HG02943 (cell line): ENCODE measurements at regions not wholly inside any gene's neighbourhood (a gene's known extent, or its start where the extent isn't known, plus 50 kb on each side); places are given as distances from the start of the nearest gene placed in this dataset.
"Not testable (repeated sequence)": the region's sequence is repeated elsewhere in the genome, so short reads cannot be mapped to it uniquely, and the experiment has no call there.

Experiments
- ATAC-seq: cut with Tn5 transposase; IDR thresholded peaks from one replicate; pipeline ENCODE4 v1.9.1; 2021; ENCODE audit warnings: mild to moderate bottlenecking, low read depth, moderate library complexity; ENCODE audit not compliant: unreplicated experiment

GRCh38 chr4:143819029-143819428, 86.3 kb downstream of the GYPE start:
- ATAC-seq = no peak

DNA sequence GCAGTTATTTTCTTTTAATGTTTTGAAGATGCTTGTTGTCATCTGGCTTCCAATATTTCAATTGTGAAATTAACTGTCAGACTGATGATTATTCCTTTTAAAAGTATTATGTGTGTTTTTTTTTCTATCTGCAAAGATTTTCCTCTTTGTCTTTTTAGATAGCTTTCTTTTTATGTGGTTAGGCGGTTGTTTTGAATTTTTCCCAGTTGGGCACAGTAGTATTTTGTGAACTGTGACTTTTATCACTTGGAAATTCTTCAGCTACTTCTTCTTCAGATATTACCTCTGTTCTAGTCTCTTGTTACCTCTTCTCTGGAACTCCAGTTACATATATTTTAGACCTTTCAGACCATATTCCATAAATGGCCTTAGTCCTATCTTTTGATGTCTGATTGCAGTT, 87.5 kb downstream of the GYPE start:
- ATAC-seq = not testable (repeated sequence)

DNA sequence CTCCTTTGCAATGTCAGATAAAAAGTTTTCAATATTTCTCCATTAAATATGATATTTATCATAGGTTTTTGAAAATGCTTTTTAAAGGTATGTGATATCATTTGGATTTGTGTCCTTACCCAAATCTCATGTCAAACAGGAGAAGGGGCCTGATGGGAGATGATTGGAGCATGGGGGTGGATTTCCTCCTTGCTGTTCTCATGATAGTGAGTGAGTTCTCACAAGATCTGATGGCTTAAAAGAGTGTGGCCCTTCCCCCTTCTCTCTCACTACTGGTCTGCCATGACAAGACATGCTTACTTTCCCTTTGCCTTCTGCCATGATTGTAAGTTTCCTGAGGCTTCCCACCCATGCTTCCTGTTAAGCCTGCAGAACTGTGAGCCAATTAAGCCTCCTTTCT, 90.0 kb downstream of the GYPE start:
- not testable (repeated sequence) for ATAC-seq

GRCh38 chr4:143813431-143814154, 91.8 kb downstream of the GYPE start:
- not testable (repeated sequence) for ATAC-seq

DNA sequence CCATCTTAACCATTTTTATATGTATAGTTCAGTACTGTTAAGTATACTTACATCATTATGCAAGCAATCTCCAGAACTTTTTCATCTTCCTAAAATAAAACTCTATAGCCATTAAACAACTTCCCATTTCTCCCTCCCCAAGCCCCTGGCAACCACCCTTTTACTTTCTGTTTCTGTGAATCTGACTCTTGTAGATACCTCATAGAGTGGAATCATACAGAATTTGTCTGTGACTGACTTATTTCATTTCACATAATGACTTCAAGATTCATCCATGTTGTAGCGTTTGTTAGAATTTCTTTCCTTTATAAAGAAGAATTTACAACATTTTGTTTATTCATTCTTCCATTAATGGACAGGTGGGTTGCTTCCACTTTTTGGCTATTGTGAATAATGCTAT, 91.2 kb upstream of the FREM3 start:
- not testable (repeated sequence) for ATAC-seq

GRCh38 chr4:143790425-143790824, 90.0 kb upstream of the FREM3 start:
- ATAC-seq = not testable (repeated sequence)

DNA sequence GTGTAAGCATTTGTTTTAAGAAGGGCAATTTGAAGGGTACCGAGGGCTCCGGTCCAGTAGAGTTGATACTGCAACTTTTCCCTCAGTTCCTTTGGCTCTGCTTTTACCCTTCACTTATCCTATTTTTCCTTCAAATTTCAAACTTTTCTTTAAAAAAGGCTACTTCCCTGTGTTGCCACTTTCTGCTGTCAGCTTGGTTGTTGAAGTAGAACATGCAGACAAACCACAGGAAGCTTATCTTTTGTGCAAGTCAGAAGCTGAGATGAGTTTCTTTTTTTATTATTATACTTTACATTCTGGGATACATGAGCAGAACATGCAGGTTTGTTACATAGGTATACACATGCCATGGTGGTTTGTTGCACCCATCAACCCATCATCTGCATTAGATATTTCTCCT, 89.1 kb upstream of the FREM3 start:
- ATAC-seq = not testable (repeated sequence)

- no peak for ATAC-seq
Observed at GRCh38 chr4:143784567-143784966, 84.1 kb upstream of the FREM3 start.

- ATAC-seq = no peak
Observed at GRCh38 chr4:143782521-143782920, 82.0 kb upstream of the FREM3 start.

DNA sequence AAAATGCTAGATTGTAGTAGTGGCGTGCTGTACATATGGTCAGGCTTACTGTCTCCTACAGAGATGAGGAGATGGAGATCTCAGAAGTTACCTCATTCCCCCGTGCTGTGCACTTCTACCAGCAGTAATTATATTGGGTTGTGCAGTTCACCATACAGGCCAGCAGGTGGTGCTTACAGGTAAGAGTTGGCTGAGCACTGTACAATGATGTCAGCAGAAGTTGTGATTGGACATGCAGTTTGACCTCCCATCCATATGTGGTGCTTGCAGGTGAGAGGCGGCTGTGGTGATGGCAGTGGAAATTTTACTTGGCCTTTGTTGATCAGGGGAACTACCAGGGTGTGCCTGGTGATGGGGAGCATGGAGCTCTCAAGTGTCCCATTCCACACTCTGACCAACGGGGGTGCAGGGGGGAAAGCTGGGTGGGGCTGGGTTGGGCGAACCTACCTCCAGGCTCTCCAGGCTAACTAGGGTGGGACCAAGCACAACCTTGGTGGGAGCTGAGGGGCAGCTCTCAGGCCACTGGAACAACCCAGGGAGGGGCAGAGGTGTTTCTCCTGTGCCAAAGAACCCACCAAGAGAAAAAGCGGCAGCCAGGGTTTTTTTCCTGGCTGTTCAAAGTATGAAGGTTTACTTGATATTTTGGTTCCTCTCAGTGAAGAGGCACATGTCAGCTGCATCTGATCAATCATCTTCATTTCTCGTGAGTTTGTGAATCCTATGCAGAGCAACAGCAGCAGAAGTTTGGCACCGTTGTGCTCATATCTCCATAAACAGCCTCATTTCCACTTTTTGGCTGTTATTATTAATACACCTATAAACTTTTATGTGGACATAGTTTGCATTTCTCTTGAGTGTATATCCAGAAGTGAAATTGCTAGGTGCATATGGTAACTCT, 73.8 kb upstream of the FREM3 start:
- ATAC-seq = peak; percentile 100

GRCh38 chr4:143771269-143771668, 70.8 kb upstream of the FREM3 start:
- no peak for ATAC-seq

DNA sequence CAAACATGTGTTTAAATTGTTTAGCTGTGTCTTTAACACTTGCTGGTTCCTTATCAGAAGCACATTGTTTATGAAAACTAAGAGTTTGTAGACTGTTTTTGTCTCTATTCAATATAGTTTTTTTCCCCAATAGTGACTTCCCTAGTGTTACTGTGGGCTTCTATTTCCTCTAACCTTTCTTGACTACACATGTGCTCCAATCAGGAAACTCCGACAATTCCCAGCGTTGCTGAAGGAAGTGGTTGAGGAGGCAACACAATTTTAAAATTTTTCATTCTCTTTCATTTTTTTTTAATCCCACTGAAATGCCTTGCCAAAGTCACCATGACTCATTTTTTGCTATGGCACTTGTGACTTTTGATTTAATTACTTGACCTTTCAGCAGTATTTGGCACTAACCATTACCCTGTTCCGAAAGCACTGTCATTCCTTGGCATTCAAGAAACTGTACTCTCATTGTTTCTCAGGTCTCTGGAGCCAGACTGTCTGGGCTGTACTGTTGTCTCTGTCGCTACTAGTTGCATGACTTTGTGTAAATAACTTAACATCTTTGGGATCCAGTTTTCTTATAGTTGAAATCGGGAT, 67.6 kb upstream of the FREM3 start:
- no peak for ATAC-seq

DNA sequence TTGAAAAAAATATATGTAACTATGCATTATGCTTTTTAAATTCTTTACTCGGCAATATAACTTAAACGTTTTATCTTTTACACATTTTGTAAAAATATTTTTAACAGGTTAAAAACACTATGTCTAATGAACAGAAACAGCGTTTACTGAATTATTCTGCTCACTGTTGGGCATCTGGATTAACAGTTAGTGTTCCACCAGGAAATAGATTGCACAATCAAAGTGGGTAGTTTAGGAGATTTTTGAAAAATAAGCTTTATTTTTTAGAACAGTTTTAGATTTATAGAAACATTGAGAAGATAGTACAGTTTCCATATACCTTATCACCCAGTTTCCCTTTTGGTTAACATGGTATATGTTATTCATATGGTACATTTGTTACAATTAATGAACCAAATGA, 63.1 kb upstream of the FREM3 start:
- no peak for ATAC-seq

DNA sequence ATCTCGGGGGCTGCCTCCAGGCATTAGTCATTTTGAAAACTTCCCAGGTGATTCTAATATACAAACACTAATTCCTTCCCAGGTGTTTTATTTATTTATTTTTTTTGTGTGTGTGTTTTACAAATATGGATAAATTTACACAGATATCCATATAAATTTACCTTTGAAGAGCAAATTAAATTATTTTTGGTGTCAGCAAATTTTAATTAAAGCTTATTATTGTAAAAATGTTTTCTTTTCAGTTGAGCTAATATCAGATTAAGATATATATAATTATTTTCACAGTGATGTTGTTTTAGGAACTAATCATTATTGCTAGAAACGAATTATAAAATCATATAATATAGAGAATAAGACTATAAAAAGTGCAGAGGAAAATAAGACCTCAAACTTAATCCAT, 62.0 kb upstream of the FREM3 start:
- ATAC-seq = no peak
